PFSK-1 (cell line): ENCODE measurements at regions not wholly inside any gene's neighbourhood (a gene's known extent, or its start where the extent isn't known, plus 50 kb on each side); places are given as distances from the start of the nearest gene placed in this dataset.

Source experiments
- POLR2AphosphoS5 ChIP-seq: IDR thresholded peaks from 2 replicates; pipeline ENCODE4 v1.6.1; 2012; ENCODE audit warnings: low read depth, mild to moderate bottlenecking, control low read depth, low read length, moderate library complexity
- REST ChIP-seq, 2 experiments: IDR thresholded peaks; 2 replicates each; pipeline versions ENCODE4 v1.6.1 to v1.8.0; 2011 to 2012; ENCODE audit warnings: low read depth in 2 of 2, low read length in 2 of 2, control low read depth in 1 of 2, inconsistent platforms in 1 of 2, mild to moderate bottlenecking in 1 of 2, moderate library complexity in 1 of 2; ENCODE audit not compliant: insufficient read depth in 1 of 2
- TAF1 ChIP-seq: IDR thresholded peaks from 2 replicates; pipeline ENCODE4 v1.6.1; 2012; ENCODE audit warnings: low read length, control low read depth, borderline replicate concordance; ENCODE audit not compliant: insufficient read depth

- TF ChIP-seq TAF1 = no peak
- no peak for TF ChIP-seq POLR2AphosphoS5
- TF ChIP-seq REST (IDR thresholded peaks at IDR 0.05; ENCODE audit: insufficient read depth in 1 of 2, low read depth in 2 of 2, low read length in 2 of 2) = no peak
Observed at GRCh38 chr2:145197944-145198343, 678.0 kb upstream of the ZEB2 start.
